VCaP (cell line): ENCODE measurements at regions not wholly inside any gene's neighbourhood (a gene's known extent, or its start where the extent isn't known, plus 50 kb on each side); places are given as distances from the start of the nearest gene placed in this dataset.
A peak's percentile ranks its signal among the peaks of the same experiment; 100 is the strongest.

Experiments used
- H3K27ac ChIP-seq: fragments of 450-650 bp; 2 replicates; pipeline ENCODE4 v1.5.1; 2017
- TF ChIP-seq, protein P1 (sequence below): fragments of 450-650 bp; conservative IDR thresholded peaks from 2 replicates; pipeline ENCODE4 v1.5.1; 2017; ENCODE audit warnings: mild to moderate bottlenecking, moderate library complexity

DNA sequence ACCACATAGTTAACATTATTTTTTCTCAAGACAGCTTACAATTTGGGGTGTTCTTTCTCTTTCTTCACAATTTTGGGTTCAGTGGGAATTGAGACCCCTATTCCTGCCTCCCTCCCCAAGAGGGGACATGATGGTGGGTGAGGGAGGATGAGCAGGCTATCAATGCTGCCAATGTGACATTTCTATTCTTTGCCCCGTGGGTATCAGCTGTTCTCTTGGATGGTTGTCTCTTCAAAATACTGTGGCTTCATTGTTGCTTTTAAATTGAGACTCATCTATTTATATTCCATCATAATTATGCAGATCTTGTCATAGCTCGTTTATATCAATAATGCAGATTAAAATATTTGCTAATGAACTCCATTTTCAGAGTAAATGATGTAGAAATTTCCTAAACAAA lies 56.5 kb upstream of the ANO4 start:
- TF ChIP-seq, protein P1, sequence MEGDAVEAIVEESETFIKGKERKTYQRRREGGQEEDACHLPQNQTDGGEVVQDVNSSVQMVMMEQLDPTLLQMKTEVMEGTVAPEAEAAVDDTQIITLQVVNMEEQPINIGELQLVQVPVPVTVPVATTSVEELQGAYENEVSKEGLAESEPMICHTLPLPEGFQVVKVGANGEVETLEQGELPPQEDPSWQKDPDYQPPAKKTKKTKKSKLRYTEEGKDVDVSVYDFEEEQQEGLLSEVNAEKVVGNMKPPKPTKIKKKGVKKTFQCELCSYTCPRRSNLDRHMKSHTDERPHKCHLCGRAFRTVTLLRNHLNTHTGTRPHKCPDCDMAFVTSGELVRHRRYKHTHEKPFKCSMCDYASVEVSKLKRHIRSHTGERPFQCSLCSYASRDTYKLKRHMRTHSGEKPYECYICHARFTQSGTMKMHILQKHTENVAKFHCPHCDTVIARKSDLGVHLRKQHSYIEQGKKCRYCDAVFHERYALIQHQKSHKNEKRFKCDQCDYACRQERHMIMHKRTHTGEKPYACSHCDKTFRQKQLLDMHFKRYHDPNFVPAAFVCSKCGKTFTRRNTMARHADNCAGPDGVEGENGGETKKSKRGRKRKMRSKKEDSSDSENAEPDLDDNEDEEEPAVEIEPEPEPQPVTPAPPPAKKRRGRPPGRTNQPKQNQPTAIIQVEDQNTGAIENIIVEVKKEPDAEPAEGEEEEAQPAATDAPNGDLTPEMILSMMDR, result no peak

DNA sequence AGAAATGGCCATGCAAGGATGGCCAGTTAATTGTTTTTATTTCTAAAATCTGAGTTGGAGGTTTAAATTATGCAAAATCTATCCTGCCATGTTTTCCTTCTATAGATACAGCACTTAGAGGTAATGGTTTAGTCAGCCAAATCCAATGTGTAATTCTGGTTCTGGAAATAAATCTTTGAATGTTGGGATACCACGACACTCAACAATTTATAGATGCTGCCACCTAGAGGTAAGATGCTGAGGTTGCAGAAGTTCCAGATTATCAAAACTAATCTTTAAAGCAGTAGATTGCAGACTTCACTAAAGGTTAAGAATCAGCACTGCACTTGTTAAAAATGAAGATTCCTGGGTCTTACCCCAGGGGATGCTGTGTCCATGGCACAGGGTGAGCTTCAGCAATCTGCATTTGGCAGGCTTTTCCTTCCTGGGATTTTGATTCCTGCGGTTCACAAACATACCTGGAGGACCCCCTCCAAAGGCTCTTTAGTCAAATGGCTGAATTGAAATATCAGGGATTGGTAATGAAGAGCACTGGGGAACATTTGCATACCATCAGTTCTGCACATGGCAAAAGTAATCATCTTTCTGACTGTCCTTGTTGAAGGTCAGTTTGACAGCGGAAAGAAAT lies 53.4 kb upstream of the ANO4 start:
- TF ChIP-seq, protein P1, result peak; percentile 91
- H3K27ac ChIP-seq, result no peak overlapping the region

More for the DNA sequence above, 56.5 kb upstream of the ANO4 start:
- no peak overlapping the region for H3K27ac ChIP-seq

DNA sequence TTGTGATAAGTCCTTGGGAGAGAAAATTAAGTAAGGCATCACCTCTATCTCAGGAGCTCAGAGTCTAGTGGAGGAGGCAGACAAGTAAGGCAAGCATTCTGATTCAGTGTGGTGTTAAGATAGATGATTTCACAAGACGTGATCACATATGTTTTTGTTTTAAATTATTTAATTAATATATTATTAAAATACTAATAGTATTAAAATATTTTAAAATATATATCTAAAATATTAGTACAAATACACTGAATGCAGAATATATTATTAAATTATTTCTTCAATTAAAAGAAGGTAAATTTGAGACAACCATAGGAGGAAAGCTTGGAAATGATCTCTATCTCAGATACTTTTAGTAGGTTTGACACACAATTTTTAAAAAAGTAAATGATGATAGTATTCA lies 51.5 kb upstream of the ANO4 start:
- no peak overlapping the region for H3K27ac ChIP-seq
- TF ChIP-seq, protein P1, result no peak
